GM19324 (cell line): ENCODE measurements at regions not wholly inside any gene's neighbourhood (a gene's known extent, or its start where the extent isn't known, plus 50 kb on each side); places are given as distances from the start of the nearest gene placed in this dataset.
A peak's percentile ranks its signal among the peaks of the same experiment; 100 is the strongest.
"Not testable (repeated sequence)": the region's sequence is repeated elsewhere in the genome, so short reads cannot be mapped to it uniquely, and the experiment has no call there.

Source experiments
- ATAC-seq: cut with Tn5 transposase; IDR thresholded peaks from one replicate; pipeline ENCODE4 v1.9.1; 2021; ENCODE audit warnings: mild to moderate bottlenecking, moderate library complexity; ENCODE audit not compliant: unreplicated experiment, low FRiP score

- ATAC-seq = no peak
Measured at GRCh38 chr2:84373391-84373790, 85.7 kb downstream of the SUCLG1 start.

- ATAC-seq = no peak
Measured at GRCh38 chr2:84362541-84362940, 96.5 kb downstream of the SUCLG1 start.

- ATAC-seq = no peak
Measured at GRCh38 chr2:84338069-84338468, 121.0 kb downstream of the SUCLG1 start.

GRCh38 chr2:84327645-84328249, 131.3 kb downstream of the SUCLG1 start:
- ATAC-seq = no peak

- ATAC-seq = no peak
Measured at GRCh38 chr2:84326831-84327432, 132.1 kb downstream of the SUCLG1 start.

- no peak for ATAC-seq
Measured at GRCh38 chr2:84323890-84324289, 135.2 kb downstream of the SUCLG1 start.

- no peak for ATAC-seq
Measured at GRCh38 chr2:84320940-84321339, 138.1 kb downstream of the SUCLG1 start.

- ATAC-seq = no peak
Measured at GRCh38 chr2:84319581-84319980, 139.5 kb downstream of the SUCLG1 start.

GRCh38 chr2:84317135-84317534, 141.9 kb downstream of the SUCLG1 start:
- no peak for ATAC-seq

GRCh38 chr2:84314901-84315330, 144.2 kb downstream of the SUCLG1 start:
- peak; percentile 90 for ATAC-seq

GRCh38 chr2:84314250-84314649, 144.8 kb downstream of the SUCLG1 start:
- ATAC-seq = no peak

GRCh38 chr2:84309281-84309680, 149.8 kb downstream of the SUCLG1 start:
- ATAC-seq = no peak

GRCh38 chr2:84306361-84306760, 152.7 kb downstream of the SUCLG1 start:
- no peak for ATAC-seq

- ATAC-seq = peak; percentile 96
Measured at GRCh38 chr2:84302513-84303412, 156.3 kb downstream of the SUCLG1 start.

- no peak for ATAC-seq
Measured at GRCh38 chr2:84301717-84302116, 157.4 kb downstream of the SUCLG1 start.

GRCh38 chr2:84300696-84301029, 158.4 kb downstream of the SUCLG1 start:
- ATAC-seq = no peak

- ATAC-seq = not testable (repeated sequence)
Measured at GRCh38 chr2:84300001-84300695, 158.9 kb downstream of the SUCLG1 start.

GRCh38 chr2:84299211-84299775, 159.8 kb downstream of the SUCLG1 start:
- no peak for ATAC-seq

GRCh38 chr2:84297155-84297554, 161.9 kb downstream of the SUCLG1 start:
- no peak for ATAC-seq

GRCh38 chr2:84293791-84294380, 165.2 kb downstream of the SUCLG1 start:
- no peak for ATAC-seq
